Nucleus accumbens (tissue), 56 donors: ENCODE measurements at regions not wholly inside any gene's neighbourhood (a gene's known extent, or its start where the extent isn't known, plus 50 kb on each side); places are given as distances from the start of the nearest gene placed in this dataset.
"Not testable (repeated sequence)": the region's sequence is repeated elsewhere in the genome, so short reads cannot be mapped to it uniquely, and the experiment has no call there.

Source experiments
- DNase-seq, 56 donors: peaks; one replicate each; lab custom pipeline; 2025; lab: John Stamatoyannopoulos, UW

GRCh38 chr20:59458645-59459044 lies 145.7 kb upstream of the PHACTR3 start:
- no peak for DNase-seq

- DNase-seq, result no peak
Measured at GRCh38 chr20:59459586-59459985, 144.8 kb upstream of the PHACTR3 start.

GRCh38 chr20:59460352-59460751 lies 144.0 kb upstream of the PHACTR3 start:
- no peak for DNase-seq

GRCh38 chr20:59461526-59461925 lies 142.8 kb upstream of the PHACTR3 start:
- no peak for DNase-seq

GRCh38 chr20:59462249-59462648 lies 142.1 kb upstream of the PHACTR3 start:
- no peak for DNase-seq

- no peak for DNase-seq
Measured at GRCh38 chr20:59463541-59463940, 140.8 kb upstream of the PHACTR3 start.

GRCh38 chr20:59466107-59466815 lies 138.1 kb upstream of the PHACTR3 start:
- no peak for DNase-seq

GRCh38 chr20:59468831-59469230 lies 135.5 kb upstream of the PHACTR3 start:
- no peak for DNase-seq

- no peak for DNase-seq
Measured at GRCh38 chr20:59469267-59470252, 134.8 kb upstream of the PHACTR3 start.

GRCh38 chr20:59470521-59470920 lies 133.8 kb upstream of the PHACTR3 start:
- DNase-seq, result no peak

- no peak for DNase-seq
Measured at GRCh38 chr20:59471653-59472421, 132.5 kb upstream of the PHACTR3 start.

- no peak for DNase-seq
Measured at GRCh38 chr20:59473742-59474141, 130.6 kb upstream of the PHACTR3 start.

GRCh38 chr20:59481067-59481466 lies 123.3 kb upstream of the PHACTR3 start:
- no peak for DNase-seq

- no peak for DNase-seq
Measured at GRCh38 chr20:59481477-59482018, 122.8 kb upstream of the PHACTR3 start.

GRCh38 chr20:59482351-59483187 lies 121.8 kb upstream of the PHACTR3 start:
- no peak for DNase-seq

- no peak for DNase-seq
Measured at GRCh38 chr20:59483481-59483880, 120.9 kb upstream of the PHACTR3 start.

- no peak for DNase-seq
Measured at GRCh38 chr20:59484228-59484627, 120.1 kb upstream of the PHACTR3 start.

- DNase-seq, result no peak
Measured at GRCh38 chr20:59485576-59486454, 118.5 kb upstream of the PHACTR3 start.

GRCh38 chr20:59488459-59488858 lies 115.9 kb upstream of the PHACTR3 start:
- DNase-seq, result not testable (repeated sequence)
